HG03460 (cell line): ENCODE measurements at regions not wholly inside any gene's neighbourhood (a gene's known extent, or its start where the extent isn't known, plus 50 kb on each side); places are given as distances from the start of the nearest gene placed in this dataset.

Experiments used
- ATAC-seq: cut with Tn5 transposase; IDR thresholded peaks from one replicate; pipeline ENCODE4 v1.9.1; 2021; ENCODE audit not compliant: unreplicated experiment

DNA sequence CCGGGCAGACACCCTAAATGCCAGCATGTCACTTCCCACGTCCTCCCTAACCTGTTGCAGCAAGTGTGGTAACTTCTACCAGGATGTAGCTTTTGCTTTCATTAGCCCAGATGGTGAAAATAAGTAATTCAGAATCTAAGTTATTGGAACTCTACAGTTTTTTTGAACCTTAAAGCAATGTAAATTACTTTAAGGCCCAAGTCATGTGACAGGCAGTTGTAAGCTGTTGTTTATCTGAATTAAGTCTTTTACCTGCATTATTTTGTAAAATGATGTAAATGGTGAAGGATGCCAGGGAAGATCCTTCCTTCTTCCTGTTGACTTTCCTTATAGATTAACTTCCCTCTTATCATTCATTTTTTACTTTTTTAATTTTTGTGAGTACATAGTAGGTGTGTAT lies 670.2 kb downstream of the SEMA5A start:
- ATAC-seq = no peak

DNA sequence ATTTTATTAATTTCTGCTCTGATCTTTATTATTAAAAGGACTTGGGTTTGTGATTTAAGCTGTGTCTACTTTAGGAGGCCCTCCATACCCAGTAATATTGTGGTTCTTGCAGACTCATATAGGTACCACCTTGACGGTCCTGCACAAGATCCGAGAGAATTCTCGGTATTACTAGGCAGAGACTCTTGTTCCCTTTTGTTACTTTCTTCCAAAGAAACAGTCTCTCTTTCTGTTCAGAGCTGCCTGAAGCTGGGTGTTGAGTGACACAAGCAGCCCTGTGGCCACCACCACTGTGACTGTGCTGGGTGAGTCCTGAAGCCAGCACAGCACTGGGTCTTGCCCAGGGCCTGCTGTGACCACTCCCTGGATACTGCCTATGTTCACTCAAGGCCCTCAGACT lies 666.6 kb downstream of the SEMA5A start:
- ATAC-seq = no peak

DNA sequence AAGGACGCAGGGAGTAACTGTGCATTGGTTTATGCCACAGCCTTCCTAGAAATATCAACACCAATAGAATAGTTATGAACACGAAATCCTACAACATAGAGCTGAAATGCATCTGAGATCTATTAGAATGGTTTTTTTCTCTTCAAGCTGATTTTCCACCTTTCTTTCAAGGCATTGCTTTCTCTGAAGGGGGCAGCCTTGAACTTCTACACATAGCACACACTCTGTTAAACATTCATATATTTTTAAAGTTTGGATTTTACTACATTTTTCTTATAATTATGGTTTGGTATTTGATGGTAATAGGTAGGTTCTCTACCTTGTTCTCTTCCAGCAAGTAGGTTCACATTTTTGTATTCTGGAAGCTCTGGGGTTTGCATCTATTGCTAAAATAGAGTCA lies 661.8 kb downstream of the SEMA5A start:
- ATAC-seq = no peak

DNA sequence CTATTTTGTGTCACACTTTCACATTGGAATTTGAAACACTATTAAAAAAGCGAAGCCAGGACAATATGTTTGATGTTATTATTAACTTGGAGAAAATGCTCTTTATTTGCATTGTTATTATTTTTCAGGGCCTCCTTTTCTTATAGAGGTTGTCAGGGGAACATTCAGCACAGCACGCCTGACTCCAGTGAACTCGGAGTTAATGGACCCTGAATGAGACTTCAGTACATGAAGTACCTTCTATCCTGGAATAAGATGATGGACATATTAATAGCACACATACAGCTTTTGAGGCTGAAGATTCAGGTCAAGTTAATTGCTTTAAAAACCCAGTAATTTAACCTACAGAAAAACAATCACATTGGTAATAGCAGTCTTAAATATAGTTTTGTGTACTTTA lies 652.9 kb downstream of the SEMA5A start:
- ATAC-seq = no peak

DNA sequence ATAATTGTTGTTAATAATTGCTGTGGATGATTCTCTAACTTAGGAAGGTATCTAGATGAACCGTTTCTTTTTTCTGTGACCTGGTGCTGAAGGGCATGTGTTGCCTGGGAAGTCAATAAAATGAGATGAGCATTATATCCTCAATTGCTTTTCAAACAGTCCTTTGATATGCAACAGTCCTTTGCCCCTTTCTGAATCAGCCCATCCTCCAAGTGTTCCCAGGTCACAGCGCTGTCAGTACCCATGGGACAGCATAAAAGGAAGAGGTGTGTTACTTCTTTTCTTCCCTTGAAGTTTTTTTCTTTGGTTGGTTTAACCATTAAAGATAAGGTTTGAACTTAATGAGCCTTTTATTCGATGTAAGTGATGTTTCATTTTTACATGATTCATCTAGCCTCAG lies 651.8 kb downstream of the SEMA5A start:
- ATAC-seq = no peak

DNA sequence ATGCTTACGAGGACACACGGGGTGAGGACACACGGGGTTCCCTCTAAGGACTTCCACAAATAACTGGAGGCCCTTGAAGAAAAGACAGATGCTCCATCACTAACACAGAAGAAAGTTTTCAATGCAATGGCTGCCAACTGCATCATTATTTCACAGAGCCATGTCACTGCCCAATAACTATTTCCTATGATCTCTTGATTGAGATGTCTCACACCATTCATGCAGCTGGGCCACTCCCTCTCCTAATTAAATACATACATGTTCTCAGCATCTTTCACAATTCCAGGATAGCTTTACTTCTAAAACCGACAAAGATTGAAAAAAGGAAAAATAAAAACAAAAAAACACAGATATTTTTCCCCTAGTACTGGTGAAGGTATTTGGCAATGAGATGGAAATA lies 650.8 kb downstream of the SEMA5A start:
- ATAC-seq = no peak

DNA sequence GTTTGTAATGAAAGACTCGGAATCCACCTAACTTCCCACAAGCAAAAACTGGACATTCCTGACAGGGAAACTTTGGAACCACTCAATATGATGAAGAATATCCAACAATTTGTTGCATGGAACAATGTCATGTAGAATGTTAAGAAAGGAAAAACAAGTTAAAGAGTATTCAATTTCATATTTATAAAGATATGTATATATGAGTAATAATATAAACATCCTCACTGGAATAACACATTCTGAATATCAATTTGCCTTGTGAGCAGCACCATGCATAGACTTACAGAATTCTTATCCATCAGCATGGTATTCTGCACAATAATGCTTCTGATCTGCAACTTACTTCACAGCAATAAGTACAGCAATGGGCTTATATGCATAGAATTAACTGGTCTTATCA lies 650.3 kb downstream of the SEMA5A start:
- ATAC-seq = no peak

DNA sequence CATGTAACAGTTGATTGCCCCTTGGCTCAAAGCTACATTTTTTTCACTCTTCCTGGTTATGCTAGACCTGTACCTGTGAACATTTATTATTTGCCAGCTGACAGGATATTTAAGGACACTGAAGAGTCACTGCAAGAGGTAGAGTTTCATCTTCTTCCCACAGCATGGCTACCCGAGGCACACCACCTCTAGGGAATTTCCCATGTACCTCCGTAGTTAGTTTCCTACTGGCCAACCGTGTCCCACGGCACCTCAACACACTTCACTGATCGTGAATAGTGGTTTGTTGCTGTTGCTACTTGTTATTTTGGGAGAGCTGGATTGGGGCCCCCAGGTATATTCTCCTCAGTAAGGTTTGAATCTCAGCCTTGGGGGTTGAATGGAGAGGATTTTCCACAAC lies 648.6 kb downstream of the SEMA5A start:
- ATAC-seq = no peak

DNA sequence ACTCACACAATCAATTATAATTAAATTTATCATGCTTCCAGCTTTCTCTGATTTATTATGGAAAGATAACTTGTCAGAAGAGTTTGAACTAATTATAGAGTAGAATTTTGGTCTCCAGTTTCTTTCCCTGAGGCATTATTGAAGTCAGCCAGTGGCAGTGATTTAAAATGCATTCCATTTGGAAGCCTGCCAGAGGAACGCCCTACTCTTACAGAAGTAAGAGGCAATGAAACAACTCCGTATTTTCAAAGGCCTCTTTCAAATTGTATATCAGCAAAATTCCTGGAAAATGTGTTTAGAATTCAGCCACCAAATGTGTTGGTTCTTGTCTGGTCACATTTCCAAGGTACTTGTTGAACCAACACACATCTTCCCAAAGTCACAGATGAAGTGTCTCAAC lies 640.9 kb downstream of the SEMA5A start:
- ATAC-seq = no peak

DNA sequence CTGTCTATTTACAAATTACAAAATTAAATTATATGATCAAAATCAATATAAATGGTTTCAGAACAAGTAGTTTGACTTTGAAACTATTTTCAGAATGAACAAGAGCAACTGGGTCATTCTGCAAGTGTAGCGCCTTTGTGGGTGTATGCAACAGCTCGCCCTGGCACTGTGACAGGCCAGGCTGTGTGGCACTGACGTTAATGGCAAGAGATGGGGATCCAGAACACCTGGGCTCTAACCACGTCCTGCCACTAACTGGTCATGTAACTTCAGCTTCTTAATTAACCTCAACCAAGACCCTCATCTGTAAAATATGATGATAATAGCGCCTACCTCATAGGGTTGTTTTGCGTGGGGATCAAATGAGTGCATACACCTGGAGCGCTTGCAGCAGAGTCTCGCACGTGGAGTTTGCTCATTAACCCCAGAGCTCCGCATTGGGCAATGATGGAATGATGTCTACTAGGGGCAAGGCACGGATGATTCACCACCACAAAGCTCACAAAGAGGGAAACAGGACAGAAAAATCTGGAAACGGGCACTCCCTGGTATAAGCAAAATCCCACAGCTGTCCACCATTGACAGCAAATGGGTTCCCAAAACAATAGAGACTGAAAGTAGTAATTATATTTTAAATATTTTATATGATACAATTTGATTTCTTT lies 639.4 kb downstream of the SEMA5A start:
- no peak for ATAC-seq

DNA sequence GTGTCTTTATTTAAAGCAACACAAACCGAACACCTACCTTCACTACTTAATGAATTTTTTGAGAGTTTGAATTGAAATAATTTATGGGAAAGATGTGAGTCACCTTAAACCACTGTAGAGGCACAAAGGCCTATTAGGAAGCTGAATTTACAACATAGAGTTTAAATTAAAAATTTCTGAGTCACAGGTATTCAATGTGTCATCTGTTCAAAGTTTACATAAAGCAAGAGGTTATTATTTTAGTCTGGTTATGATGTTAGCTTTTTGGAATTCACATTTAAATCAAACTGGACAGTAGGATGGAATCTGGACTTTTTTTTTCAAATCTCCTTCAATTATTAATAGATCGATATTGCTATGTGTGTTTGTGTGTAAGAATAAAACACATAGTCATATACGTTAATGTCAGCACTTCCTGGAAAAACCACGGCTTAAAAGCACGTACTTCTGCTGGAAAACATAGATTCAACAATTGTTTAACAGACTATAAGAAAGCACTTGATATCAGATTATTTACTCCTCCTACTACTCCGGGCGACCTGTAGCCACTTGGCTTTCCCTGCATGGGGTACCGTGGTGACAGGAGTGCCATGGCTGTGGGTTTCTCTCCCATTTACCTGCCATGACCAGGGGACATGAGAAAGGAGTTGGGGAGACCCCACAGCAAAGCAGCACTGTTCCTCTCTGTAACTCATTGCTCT lies 638.6 kb downstream of the SEMA5A start:
- ATAC-seq = no peak

DNA sequence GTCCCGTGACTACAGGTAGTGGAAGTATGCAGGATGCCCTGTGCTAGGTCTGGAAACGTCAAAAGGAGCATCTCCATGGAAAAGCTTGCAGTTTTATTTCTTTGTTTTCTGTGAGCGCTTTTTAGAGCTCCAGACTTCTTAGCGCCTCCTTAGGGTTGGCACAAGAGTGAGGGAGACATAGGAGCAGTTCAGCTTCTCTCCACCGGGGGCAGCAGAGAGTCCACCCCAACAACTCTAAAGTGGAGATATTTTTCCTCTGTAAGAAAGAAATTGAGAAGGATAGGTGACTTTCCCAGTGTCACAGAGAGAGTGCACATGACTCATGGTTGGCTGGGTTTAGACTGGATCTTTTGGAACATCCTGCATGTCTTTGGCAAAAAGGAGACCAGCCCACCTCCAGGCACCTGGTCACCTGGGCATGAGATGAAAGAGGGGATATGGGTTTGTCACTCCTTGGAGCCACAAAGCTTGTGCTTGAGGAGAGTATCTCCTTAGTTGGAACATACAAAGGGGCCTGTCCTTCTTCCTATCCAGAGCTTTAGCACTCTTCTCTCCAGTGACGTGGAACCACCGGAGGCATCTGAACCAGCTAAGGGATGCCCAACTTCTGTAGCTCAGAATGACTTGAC lies 637.7 kb downstream of the SEMA5A start:
- ATAC-seq = peak; percentile 66

DNA sequence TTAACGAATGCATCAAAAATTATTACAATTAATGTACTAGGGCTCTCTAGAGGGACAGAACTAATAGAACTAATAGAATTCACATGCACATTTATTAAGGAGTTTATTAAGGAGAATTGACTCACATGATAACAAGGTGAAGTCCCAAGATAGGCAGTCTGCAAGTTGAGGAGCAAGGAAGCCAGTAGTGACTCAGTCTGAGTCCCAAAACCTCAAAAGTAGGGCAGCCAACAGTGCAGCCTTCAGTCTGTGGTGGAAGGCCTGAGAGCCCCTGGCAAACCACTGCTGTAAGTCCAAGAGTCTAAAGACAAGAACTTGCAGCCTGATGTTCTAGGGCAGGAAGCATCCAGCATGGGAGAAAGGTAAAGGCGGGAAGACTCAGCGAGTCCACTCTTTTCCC lies 633.8 kb downstream of the SEMA5A start:
- no peak for ATAC-seq

DNA sequence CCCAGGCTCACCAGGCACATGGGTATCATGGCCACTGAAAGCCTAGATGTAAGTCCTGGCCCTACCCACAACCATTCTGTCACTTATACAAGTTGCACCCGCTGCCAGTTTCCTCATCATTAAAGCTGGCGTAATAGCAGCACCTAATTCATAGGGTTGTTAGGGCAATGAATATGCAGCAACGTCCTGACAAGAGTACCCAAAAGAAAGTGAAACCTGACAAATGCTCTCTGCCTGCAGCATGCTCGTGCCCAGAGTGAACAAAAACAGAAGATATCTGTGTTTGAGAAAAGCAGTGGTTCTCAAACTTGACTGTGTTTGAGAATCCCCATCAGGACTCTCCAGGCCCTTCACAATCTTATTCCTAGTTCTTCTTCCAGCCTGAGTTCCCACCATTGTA lies 632.4 kb downstream of the SEMA5A start:
- ATAC-seq = no peak

DNA sequence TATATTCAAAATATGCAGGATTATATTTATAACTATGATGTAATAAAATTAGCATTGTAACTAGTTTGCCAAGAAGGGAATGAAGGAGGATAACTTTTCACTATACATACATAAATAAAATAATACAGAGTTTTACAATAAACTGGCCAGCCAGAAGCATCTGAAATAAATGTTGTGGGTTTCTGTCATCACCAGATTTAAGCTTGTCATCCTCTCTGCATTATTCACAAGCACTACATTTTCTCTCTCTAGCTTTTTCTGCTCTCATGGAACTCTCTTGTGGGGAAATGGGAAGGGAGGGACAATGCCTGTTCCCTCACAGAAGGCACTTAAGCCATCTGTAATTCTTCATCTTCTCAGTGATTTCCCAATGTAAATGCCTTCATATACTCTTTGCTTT lies 626.8 kb downstream of the SEMA5A start:
- no peak for ATAC-seq

DNA sequence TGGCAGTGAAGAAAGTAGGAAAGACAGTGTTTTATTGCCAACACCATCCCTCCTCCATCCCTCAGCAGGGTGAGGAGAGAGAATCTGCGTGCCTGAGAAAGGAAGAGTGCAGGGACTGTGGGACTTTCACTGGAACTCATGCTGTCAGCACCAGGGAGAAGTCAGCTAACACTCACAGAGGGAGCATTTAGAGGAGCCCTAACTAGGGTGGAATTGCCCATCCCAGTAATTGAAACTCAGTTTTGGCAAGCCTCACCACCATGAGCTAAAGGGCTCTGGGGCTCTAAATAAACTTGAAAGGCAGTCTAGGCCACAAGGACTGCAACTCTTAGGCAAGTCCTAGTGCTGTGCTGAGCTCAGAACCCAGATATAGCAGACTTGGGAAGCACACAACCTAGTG lies 622.3 kb downstream of the SEMA5A start:
- no peak for ATAC-seq

DNA sequence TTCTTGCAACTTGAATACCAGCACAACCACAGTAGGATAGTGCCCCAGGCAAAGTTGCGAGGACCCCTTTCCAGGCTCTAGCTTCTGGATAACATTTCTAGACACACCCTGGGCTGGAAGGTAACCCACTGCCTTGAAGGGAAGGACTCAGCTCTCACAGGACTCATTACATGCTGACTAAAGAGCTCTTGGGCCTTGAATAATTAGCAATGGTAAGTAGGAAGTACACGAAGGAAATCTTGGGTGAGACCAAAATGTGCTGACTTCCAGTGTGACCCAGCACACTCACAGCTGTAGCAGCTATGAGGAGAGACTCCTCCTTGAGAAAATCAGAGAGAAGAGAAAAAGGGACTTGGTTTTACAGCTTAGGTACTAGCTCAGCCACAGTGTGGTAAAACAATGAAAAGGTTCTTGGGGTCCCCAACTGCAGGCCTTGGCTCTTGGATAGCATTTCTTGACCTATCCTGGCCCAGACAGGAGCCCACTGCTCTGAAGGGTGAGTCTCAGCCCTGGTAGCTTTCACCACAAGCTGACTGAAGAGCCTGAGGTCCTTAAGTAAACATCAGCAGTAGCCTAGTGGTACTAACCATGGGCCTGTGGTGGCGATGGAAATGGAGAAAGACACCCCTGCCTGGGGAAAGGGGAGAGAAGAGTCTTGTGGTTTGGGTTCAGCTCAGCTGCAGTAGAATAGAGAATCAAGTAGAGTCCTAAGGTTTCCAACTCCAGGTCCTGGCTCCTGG lies 621.7 kb downstream of the SEMA5A start:
- ATAC-seq = no peak

DNA sequence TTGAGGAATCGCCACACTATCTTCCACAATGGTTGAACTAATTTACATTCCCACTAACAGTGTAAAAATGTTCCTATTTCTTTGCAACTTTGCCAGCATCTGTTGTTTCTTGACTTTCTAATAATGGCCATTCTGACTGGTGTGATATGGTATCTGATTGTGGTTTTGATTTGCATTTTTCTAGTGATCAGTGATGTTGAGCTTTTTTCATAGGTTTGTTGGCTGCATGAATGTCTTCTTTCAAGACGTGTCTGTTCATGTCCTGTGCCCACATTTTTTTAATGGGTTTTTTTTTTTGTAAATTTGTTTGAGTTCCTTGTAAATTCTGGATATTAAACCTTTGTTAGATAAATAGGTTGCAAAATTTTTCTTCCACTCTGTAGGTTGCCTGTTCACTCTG lies 615.9 kb downstream of the SEMA5A start:
- no peak for ATAC-seq

DNA sequence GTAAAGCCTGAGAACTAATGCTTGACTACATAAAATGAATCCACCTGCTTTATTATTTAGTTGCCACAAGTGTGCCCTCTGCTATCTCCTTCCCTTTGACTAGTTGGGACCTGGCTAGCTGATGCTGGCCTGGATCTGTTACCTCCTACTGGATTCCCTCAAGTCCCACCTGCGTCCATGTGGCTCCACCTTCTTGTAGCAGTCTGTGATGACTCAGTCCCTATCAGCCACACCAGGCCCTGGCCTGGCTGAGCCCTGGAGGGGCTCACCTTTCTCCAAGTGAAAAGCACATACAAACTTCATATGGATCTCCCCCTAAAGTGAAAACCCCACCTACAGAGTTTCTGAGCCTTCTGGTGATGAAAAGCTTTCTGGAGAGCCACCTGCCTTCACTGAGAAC lies 611.4 kb downstream of the SEMA5A start:
- no peak for ATAC-seq

DNA sequence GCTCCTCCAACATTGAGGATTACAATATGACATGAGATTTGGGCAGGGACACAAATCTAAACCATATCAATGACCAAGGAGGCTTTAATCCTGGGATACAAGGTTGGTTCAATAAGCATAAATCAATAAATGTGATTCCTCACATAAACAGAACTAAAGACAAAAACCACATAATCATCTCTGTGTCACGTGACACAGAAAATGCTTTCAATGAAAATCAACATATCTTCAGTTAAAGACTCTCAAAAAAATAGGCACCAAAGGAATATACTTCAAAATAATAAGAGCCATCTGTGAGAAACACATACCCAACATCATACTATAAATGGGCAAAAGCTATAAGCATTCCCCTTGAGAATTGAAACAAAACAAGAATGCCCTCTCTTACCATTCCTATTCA lies 604.9 kb downstream of the SEMA5A start:
- ATAC-seq = no peak

DNA sequence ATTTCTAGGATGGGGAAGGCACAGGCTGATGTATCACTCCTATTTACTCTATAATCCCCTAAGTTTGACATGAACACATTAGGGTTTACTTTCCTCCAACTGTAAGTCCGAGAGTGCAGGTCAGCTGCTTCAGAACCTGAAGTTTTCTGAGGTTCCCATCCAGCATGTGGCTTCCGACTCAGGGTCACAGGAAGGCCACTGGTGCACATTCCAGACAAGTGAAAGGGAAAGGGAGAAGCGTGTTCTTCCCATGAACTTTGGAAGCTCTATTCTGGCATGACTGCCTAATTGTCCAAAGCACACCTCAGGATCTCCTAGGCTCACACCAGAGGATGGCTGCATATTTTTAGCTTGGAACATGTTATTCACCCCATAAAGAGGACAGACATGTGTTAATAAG lies 602.6 kb downstream of the SEMA5A start:
- ATAC-seq = no peak

DNA sequence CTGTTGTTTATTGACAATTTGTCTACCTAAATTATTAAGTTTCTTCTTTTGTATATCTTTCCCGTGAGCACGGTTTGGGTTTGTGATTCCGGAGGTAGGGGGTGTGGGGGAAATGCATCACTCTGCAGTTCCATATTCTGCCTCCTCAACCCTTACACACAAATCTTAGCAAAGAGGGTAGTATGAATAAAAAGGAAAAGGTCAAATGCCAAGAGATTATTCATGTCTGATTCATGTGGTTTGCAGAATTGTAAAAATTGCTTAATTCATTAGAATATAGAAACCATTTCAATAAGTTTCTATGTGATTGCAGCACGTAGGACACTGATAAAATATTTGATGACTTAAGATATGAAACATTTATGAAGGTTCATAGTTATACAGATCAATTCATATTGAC lies 601.9 kb downstream of the SEMA5A start:
- no peak for ATAC-seq
